Sigmoid colon (tissue), 4 donors: ENCODE measurements at regions not wholly inside any gene's neighbourhood (a gene's known extent, or its start where the extent isn't known, plus 50 kb on each side); places are given as distances from the start of the nearest gene placed in this dataset.
"Not testable (repeated sequence)": the region's sequence is repeated elsewhere in the genome, so short reads cannot be mapped to it uniquely, and the experiment has no call there.

Experiments
- EP300 ChIP-seq, 4 donors: sonication (generic); formaldehyde crosslinking; IDR thresholded peaks; one replicate each; pipeline ENCODE4 v1.6.1; 2017; ENCODE audit warnings: antibody characterized with exemption in 4 of 4
- POLR2A ChIP-seq, 2 donors: fragments of 450-650 bp; IDR thresholded peaks; one replicate each; pipeline ENCODE4 v1.6.1; 2016; ENCODE audit warnings: antibody characterized with exemption in 2 of 2, mild to moderate bottlenecking in 2 of 2, moderate library complexity in 2 of 2
- POLR2AphosphoS5 ChIP-seq, 4 donors: sonication (generic); formaldehyde crosslinking; IDR thresholded peaks; one replicate each; pipeline ENCODE4 v1.6.1; 2017; ENCODE audit warnings: antibody characterized with exemption in 4 of 4
- TF ChIP-seq, protein P1 (sequence below), 4 experiments: fragments of 450-650 bp in 3 of 4; fragments of 200-600 bp in 1 of 4; IDR thresholded peaks; one replicate each; pipeline ENCODE4 v1.5.1; 2016 to 2019; ENCODE audit warnings: antibody characterized with exemption in 4 of 4, mild to moderate bottlenecking in 3 of 4, moderate library complexity in 2 of 4

DNA sequence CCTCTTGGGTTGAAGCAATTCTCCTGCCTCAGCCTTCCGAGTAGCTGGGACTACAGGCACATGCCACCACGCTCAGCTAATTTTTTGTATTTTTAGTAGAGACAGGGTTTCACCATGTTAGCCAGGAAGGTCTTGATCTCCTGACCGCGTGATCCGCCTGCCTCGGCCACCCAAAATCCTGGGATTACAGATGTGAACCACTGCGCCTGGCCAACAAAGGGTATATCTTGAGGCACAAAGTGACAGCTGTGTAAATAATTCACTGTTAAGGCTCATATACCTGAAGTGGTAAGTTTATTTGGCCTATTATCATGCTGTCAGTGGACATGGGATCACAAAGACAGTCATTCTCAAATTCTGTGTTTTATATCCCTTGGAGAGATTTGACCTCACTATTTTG is 688.5 kb upstream of the PCDH20 start:
- TF ChIP-seq, protein P1, sequence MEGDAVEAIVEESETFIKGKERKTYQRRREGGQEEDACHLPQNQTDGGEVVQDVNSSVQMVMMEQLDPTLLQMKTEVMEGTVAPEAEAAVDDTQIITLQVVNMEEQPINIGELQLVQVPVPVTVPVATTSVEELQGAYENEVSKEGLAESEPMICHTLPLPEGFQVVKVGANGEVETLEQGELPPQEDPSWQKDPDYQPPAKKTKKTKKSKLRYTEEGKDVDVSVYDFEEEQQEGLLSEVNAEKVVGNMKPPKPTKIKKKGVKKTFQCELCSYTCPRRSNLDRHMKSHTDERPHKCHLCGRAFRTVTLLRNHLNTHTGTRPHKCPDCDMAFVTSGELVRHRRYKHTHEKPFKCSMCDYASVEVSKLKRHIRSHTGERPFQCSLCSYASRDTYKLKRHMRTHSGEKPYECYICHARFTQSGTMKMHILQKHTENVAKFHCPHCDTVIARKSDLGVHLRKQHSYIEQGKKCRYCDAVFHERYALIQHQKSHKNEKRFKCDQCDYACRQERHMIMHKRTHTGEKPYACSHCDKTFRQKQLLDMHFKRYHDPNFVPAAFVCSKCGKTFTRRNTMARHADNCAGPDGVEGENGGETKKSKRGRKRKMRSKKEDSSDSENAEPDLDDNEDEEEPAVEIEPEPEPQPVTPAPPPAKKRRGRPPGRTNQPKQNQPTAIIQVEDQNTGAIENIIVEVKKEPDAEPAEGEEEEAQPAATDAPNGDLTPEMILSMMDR (IDR thresholded peaks at IDR 0.05), result not testable (repeated sequence)
- TF ChIP-seq EP300, POLR2AphosphoS5, POLR2A (IDR thresholded peaks at IDR 0.05): not testable (repeated sequence)
